ENCODE measurements at regions not wholly inside any gene's neighbourhood (a gene's known extent, or its start where the extent isn't known, plus 50 kb on each side); places are given as distances from the start of the nearest gene placed in this dataset.

DNA sequence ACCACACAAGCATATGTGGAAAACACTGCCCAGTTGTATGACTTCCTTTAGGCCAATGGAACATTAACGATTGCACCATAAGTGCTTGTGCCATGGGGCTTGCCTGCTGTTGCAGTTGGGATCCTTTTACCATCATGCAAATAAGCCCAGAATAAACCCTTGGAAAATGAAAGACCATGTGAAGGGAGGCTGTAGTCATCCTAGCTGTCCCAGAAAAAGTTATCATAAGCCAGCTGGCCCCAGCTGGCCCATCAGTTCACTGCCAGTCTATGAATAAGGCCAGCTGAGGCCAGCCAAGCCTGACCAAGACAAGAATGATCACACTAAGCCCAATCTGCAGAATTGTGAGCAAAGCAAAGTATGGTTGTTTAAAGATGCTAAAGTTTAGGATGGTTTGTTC is 253.9 kb upstream of the ARHGAP20 start:
- DNase-seq (ENCODE audit: low read depth, low spot score), result no peak
- no peak overlapping the region for H3K4me3 ChIP-seq (ENCODE audit: low read length)

DNA sequence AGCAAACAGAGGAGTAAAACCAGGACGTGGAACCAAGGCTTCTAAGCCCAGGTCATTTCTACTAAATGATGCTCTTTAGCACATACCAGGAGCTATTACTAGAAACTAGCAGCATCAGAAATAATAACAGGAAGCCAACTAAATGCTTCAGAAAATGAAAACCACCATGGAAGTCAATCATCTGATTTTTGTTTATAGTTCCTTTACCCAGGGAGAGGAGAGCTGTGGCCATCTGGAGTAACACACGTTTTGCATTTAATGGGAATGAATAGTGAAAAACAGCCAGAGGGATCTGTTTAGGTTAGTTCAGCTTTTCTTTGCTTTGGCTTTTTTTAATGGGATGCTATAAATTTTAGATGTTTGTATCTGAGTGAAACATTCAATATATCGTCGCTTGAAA is 250.7 kb upstream of the ARHGAP20 start:
- DNase-seq (ENCODE audit: low read depth, low spot score), result no peak
- H3K4me3 ChIP-seq (ENCODE audit: low read length), result no peak overlapping the region

DNA sequence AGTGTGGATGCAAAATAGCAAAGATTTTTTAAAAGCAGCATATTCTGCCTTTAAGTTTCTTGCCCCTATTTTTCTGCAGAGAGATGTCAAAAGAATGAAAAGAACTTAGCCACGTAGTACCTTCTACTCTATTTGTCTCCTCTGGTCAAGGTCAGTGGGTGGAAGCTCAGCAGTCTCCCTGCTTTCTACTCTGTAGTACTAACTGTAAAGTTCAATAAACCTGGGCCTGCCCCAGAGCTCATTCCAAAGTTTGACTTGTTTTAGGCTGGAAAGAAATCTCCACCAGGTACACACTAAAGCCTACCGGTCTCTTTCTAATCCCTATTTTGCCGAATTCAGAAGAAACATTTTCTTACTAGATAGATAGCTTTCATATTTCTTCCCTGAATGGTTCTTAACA is 247.9 kb upstream of the ARHGAP20 start:
- H3K4me3 ChIP-seq (ENCODE audit: low read length), result no peak overlapping the region
- no peak for DNase-seq (ENCODE audit: low read depth, low spot score)

DNA sequence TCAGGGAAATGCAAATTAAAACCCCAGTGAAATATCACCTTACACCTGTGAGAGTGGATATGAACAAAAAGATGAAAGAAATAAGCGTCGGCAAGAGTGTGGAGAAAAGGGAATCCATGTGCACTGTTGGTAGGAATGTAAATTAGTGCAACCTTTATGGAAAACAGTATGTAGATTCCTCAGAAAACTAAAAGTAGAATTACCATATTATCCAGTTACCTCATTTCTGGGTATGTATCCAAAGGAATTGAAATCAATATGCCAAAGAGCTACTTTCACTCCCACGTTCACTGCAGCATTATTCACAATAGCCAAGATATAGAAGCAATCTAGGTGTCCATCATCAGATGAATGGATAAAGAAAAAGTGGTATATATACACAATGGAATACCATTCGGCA is 246.0 kb upstream of the ARHGAP20 start:
- no peak overlapping the region for H3K4me3 ChIP-seq (ENCODE audit: low read length)
- DNase-seq (ENCODE audit: low read depth, low spot score), result no peak

DNA sequence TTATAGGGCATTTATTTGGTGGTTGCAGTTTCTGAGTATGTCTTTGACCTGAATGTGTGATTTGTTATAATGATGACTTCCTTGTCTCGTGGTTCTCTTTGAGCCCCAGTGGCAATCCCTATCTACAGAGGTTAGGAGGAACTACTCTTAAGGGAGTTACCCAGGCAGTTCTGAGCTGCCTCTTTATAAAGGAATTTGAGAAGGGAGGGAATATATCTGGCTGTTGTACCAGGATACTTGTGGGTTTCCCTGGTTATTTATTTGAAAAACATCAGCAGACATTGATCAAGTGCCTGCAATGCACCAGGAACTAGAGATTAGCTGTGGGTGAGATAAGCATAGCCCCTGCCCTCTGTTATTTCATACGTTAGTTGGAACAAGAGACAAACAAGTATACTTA is 243.5 kb upstream of the ARHGAP20 start:
- DNase-seq (ENCODE audit: low read depth, low spot score), result no peak
- no peak overlapping the region for H3K4me3 ChIP-seq (ENCODE audit: low read length)

DNA sequence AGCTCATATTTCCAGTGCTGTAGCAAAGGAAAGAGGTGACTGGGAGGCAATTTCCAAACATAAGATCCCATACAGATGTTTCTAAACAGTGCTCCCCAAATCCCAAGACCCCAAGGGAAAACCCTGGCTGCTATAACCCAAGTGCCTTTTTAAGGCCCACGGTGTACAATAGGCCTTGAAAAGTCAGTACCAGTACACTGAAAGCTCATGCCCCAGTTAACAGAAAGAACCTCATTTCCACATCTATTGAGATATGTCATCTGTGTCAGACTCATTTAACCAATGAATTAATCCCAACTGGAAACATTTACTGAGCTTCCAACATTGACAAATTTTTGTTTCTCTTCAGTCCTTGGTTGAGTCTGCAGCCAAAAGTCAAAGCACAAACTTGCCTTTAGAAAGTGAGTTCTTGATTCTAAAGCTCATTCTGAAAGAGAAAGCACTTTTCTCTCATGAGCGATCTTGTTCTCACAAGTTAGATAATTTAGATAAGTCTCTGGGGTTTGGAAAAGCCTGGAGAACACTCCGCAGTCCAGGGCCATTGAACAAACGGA is 239.8 kb upstream of the ARHGAP20 start:
- no peak for DNase-seq (ENCODE audit: low read depth, low spot score)
- no peak overlapping the region for H3K4me3 ChIP-seq (ENCODE audit: low read length)

DNA sequence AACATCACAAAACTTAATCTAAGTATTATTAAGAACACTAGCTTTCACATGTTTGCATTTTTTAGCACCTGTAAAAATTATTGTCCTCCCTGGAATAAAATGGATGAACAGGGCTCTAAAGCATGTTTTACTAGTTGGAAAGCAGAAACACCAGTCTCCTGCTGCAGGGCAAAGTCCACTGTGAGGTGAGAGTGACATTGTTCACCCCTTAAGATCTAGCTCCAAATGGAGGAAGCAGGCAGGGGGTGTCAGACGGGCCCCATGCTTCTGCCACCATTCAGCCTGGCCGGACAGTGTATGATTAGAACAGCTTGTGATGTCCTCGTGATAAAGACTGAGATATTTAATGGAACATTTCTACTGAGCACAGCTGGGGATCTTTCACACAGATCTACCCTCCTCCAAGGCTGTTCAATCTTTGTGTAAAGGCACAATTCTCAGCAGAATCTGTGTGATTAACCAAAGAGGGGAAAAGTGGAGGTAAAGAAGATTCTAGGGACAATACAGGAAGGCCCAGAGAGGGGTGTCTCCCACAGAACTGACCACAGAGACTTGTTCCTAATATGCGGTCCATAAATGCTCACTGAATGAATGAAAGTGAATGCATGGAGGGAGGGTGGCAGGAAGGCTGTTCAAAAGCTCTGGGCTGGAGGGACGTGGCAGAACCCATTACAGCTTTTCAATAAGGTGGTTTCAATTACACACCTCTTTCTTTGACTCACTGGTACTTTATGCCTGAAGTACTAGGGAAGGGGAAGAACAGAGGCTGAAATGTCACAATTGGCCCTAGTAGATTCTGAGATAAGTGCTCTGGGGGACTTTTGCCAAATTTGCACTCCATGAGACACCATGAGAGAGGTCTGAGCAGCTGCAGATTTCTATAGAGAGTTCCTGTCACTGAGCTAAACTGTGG is 239.1 kb upstream of the ARHGAP20 start:
- no peak for DNase-seq (ENCODE audit: low read depth, low spot score)
- no peak overlapping the region for H3K4me3 ChIP-seq (ENCODE audit: low read length)

DNA sequence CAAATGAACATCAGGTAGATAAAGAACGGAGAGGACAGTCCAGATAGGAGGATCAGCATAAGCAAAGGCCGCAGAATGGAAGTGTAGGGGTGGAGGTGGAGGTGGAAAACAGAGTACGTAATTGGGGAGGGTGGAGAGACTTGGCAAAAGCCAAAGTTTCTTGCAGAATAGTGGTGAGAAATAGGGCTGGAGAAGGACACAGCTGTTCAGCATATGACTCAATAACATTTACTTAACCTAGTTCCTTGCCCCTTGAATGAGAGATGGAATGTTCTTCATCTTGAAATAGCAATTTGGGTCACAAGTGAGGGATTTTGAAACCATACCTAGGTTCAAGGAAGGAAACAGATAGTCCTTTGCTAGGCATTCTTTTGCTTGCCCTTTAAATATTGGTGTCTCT is 235.9 kb upstream of the ARHGAP20 start:
- no peak overlapping the region for H3K4me3 ChIP-seq (ENCODE audit: low read length)

DNA sequence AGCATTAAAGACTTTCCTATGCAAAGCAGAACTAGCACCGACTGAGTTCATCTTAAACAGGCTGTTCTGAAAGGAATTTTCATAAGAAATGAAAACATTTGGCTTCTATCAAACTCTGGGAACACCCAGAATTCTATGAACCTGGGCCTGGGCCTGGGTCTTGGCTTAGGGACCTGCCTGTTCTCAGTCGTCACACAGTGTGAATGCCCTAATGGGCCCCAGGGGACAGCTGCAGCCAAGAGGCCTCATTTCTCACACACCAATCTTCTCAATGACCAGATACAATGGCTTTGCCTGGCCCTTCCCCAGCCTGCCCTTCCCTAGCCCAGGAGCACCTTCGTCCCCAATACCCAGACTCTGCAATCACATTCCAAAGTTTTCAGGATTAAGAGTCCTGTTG is 234.9 kb upstream of the ARHGAP20 start:
- H3K4me3 ChIP-seq (ENCODE audit: low read length), result no peak overlapping the region
- DNase-seq (ENCODE audit: low read depth, low spot score), result no peak

More for the DNA sequence above, 235.9 kb upstream of the ARHGAP20 start:
- no peak for DNase-seq (ENCODE audit: low read depth, low spot score)

DNA sequence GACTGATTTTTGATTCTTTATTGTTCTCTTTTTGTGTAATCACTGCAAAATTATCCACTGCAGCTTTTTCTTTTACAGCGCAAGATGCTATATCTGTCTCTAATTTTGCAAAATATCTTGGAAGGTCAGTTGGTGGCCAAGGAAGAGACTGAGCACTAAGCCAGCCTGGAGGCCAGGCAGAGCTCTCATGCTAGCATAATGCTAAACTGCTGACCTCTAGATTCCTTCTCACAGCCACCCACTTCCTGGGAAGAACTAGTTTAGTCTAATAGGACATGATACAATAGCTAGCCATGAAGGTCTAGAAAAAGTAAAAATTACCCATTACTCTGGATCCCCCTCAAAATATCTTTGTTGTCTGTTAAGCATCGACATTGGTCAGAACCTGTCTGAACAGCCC is 227.2 kb upstream of the ARHGAP20 start:
- no peak for DNase-seq (ENCODE audit: low read depth, low spot score)
- H3K4me3 ChIP-seq (ENCODE audit: low read length), result no peak overlapping the region

DNA sequence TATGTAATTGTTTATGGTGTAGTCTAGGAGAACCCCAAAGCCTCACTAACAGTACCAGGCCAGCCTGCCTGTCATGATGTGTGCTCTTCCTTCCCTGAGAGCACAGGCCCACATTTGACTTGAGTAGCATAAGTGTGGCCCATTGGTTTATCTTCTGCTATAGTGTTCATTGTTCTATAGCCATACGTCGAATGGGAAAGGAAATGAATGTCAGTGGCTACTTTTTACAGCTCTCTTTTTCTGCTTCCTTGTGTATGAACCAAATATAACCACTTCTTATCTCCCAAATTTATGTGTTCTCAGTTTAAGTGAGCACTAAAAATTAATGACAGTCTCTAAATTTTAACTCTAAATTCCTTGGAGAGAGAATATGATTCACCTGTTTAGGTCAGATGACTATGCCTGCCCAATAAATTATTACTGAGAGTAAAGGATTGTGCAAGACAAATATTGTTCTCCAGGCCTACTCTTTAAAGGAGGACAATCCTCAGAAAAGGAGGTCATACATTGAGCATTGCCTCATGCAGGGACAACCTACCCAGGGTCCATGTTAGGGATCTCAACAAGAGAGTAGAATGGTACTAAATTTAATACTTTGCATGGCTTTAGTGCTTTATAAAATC is 222.9 kb upstream of the ARHGAP20 start:
- no peak overlapping the region for H3K4me3 ChIP-seq (ENCODE audit: low read length)
- DNase-seq (ENCODE audit: low read depth, low spot score), result no peak

DNA sequence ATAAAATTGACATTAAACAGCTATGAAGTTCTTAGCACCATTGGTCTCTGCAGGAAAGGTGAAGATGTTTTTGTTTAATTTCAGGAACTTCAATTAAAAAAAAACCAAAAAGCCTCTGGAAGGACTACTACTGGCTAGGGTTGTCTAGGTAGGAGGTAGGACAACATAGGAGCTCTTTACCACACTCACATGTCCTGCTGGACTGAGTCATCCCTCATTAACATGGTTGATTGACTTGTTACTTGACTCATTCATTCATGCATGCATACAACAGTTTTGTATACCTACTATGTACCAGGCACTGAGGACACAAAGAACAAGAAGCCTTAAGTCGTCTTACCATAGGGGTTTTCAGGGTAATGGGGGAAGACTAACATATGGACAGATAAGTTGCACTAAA is 216.9 kb upstream of the ARHGAP20 start:
- no peak for DNase-seq (ENCODE audit: low read depth, low spot score)
- no peak overlapping the region for H3K4me3 ChIP-seq (ENCODE audit: low read length)

DNA sequence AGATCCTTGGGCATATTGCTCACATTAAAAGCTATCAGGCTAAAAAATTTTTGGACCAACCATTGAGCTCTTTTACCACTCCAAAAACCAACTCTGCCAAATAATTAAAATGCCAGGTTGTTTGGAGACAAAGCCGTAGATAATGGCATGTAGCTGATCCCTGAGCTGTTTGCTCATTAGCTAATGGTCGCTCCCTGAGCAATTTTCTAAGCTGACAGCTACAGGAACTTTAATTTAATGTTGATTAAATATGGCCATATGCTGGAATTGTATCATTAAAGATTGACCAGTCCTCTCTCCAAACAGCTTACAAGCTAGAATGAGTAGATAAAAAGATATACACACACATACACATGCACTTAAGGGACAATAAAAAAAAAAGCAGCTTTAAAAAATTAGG is 216.2 kb upstream of the ARHGAP20 start:
- H3K4me3 ChIP-seq (ENCODE audit: low read length), result no peak overlapping the region
- DNase-seq (ENCODE audit: low read depth, low spot score), result no peak

DNA sequence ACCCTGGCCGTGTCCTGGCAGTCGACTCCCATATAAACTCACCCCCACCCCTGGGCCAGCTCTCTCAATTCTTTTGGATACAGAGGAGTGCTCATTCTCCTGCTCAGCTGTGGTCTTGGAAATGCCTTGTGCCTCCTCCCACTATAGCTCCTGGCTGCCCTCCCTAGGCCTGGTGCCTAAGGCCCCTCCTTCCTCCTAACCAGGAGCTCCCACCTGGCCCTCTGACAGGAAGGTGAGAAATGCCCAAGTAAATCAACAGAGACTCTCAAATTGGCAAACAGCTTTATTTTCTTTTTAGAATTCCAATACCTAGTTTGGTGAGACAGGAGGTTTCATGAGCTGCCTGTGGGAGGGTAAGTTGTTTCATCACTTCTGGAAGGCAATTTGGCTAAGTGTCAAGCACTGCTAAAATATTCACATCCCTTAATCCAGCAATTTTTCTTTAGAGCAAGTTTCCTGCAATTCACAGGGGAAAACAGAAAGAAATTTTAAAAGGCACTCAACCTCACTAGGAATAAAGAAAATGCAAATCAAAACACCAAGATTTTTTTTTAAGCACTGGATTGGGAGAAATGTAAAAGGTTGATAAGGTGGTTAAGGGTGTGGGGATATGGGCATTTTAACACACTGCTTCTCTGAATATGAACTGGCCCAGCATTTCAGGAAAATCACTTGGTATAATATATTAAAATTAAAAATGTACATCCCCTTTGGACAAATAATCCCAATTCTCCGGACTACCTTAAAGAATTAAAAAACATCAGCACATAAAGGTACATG is 209.7 kb upstream of the ARHGAP20 start:
- no peak overlapping the region for H3K4me3 ChIP-seq (ENCODE audit: low read length)
- no peak for DNase-seq (ENCODE audit: low read depth, low spot score)

DNA sequence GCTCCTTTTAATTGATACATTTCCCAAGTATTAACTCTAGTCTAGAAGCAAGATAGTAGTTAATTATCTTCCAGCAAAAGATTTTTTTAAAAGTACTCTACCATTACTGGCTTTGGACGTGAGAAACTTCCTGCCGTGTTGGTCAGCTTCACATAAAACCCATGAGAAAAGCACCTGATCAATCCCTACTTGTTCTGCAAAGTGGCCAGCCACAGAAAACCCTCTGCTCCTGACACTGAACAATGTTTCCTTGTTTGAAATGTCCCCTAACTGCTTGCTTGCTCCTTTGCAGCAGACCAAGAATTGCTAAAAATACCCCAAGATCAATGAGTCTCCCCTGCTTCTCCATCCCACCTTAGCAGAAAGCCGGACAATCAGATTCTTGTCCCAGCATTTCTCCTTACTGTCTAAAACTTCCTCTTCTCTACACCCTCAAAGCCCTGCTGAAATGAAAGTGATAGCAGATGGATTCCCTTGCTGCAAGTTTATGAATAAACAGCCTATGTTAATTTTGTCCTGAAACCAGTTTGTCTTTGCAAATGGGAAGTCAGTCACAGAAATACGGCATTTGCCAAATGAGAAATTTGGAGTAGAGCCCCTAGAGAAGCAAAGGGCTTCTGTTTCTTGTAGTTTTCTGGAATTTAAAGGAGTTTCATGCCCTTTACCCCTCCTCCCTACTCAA is 207.1 kb upstream of the ARHGAP20 start:
- H3K4me3 ChIP-seq (ENCODE audit: low read length), result no peak overlapping the region
- no peak for DNase-seq (ENCODE audit: low read depth, low spot score)

DNA sequence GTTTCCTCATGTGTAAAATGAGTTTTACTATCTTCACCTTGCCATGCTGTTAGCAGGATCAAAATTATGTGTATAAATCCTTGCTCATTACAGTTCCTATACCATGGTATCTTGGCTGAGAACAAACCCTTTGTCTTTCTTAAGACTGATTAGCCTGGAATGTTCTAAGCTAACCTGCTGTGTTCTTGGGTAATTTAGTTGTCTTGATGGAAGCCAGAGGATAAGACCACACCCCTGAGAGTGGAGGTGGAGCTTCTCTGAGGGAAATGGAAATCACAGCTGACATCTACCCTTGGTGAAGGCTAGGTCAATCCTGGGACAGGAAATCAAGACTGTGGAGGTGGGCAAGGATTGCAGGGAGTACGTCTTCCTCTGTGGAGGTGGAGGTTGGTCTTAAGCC is 206.1 kb upstream of the ARHGAP20 start:
- no peak for DNase-seq (ENCODE audit: low read depth, low spot score)
- H3K4me3 ChIP-seq (ENCODE audit: low read length), result no peak overlapping the region

DNA sequence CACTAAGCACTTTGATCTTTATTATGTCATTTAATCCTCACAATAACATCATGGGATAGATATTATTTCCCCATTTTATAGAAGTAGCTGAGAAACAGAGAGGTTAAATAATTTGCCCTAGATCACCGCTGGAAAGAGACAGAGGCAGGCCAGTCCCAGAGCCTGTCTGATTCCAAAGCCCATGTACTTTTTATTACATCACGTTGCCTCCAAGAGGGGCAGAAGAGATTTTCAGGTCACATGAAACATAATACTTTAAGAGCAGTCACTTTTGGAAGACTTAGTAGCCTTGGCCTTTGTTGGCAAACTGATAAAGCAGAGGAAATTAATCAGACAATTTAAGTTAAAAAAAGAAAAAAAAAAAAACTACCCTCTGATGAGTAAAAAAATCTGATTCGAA is 200.2 kb upstream of the ARHGAP20 start:
- no peak for DNase-seq (ENCODE audit: low read depth, low spot score)
- no peak overlapping the region for H3K4me3 ChIP-seq (ENCODE audit: low read length)

DNA sequence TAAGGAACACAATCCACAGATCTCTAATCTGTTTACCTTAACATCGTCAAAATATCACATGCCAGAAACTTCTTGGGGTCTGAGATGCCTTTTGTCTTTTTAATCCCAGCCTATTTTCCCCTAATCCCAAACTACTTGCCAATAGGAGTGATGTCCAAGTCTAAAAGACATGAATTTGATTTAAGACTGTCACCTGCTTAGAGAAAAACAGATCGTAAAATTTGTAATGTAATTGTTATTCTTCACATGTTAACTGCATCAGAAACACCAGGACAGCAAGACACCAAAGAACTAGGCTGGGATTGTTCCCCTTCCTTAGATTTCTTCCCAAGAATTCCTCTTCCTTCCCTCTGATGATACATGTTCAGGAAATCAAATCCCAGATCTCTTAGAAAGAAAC is 198.1 kb upstream of the ARHGAP20 start:
- no peak for DNase-seq (ENCODE audit: low read depth, low spot score)
- H3K4me3 ChIP-seq (ENCODE audit: low read length), result no peak overlapping the region

DNA sequence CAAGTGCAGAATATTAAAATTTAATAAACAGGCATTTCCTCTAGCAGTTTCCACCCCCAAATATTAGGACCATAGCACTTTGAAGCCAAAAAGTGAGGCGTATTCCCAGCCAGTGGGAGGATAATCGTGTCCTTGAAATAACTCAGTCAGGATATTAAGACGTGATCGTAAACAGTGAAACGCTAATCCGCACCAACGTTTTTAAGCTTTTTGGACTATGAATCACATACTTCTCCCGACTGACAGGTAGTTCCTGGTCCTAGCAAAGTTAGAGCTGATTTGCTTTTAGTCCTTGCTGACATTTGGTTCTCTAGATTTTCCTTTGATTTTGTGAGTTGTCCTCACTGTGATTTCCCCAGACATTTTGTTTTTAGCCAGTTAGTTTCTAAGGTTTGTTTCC is 197.1 kb upstream of the ARHGAP20 start:
- H3K4me3 ChIP-seq (ENCODE audit: low read length), result no peak overlapping the region
- DNase-seq (ENCODE audit: low read depth, low spot score), result no peak

Measured in Jurkat, Clone E6-1 (cell line).